Retinal pigment epithelial cell (primary cell): ENCODE measurements at regions not wholly inside any gene's neighbourhood (a gene's known extent, or its start where the extent isn't known, plus 50 kb on each side); places are given as distances from the start of the nearest gene placed in this dataset.
"Not testable (repeated sequence)": the region's sequence is repeated elsewhere in the genome, so short reads cannot be mapped to it uniquely, and the experiment has no call there.

Experiments used
- DNase-seq: peaks from one replicate; pipeline ENCODE4 v3.0.0-alpha.2; 2010; ENCODE audit warnings: low read depth
- H3K4me3 ChIP-seq: 2 replicates; pipeline ENCODE4 v1.5.1; 2011; ENCODE audit warnings: mild to moderate bottlenecking, low read length, control low read depth, moderate library complexity
- TF ChIP-seq, protein P1 (sequence below): conservative IDR thresholded peaks from 2 replicates; pipeline ENCODE4 v1.5.1; 2011; ENCODE audit warnings: low read depth, low read length, control low read depth, inconsistent platforms

DNA sequence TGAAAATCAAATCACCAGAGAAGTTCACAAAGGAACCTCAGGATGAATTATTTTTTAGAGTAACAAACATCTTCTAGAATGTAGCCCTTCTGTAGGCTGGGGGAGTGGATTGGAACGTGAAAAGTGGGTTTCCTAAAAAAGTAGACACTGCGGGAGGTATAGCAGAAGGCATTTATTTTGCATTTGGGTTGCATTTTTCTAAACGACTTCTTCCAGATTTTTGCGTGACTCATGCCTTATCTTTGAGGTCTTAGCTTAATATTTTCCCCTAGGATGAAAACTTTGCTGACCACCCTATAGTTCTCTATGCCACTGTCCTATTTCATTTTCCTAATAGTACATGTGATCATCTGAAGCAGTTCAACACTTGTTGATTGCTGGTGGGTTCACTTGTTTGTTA is 112.7 kb upstream of the JCAD start:
- TF ChIP-seq, protein P1, sequence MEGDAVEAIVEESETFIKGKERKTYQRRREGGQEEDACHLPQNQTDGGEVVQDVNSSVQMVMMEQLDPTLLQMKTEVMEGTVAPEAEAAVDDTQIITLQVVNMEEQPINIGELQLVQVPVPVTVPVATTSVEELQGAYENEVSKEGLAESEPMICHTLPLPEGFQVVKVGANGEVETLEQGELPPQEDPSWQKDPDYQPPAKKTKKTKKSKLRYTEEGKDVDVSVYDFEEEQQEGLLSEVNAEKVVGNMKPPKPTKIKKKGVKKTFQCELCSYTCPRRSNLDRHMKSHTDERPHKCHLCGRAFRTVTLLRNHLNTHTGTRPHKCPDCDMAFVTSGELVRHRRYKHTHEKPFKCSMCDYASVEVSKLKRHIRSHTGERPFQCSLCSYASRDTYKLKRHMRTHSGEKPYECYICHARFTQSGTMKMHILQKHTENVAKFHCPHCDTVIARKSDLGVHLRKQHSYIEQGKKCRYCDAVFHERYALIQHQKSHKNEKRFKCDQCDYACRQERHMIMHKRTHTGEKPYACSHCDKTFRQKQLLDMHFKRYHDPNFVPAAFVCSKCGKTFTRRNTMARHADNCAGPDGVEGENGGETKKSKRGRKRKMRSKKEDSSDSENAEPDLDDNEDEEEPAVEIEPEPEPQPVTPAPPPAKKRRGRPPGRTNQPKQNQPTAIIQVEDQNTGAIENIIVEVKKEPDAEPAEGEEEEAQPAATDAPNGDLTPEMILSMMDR = no peak
- DNase-seq = no peak
- no peak overlapping the region for H3K4me3 ChIP-seq

DNA sequence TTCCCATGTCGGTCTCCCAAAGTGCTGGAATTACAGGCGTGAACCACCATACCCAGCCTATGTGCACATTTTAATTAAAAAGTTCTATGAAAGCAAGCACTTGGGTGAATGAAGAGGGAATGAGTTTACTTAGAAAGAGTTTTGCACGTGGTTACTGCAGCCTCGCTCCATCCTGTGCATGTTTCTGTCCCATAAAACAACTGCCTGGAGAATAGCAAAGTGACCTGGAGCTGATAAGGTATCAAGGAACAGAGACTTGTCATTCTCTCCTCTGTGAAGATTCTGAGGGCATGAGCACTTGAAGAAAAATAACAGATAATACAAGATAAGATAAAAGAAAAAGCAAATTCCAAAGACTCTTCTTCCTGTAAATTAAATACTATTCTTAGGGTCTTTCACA is 112.2 kb upstream of the JCAD start:
- no peak for DNase-seq
- no peak overlapping the region for H3K4me3 ChIP-seq
- TF ChIP-seq, protein P1 = no peak

DNA sequence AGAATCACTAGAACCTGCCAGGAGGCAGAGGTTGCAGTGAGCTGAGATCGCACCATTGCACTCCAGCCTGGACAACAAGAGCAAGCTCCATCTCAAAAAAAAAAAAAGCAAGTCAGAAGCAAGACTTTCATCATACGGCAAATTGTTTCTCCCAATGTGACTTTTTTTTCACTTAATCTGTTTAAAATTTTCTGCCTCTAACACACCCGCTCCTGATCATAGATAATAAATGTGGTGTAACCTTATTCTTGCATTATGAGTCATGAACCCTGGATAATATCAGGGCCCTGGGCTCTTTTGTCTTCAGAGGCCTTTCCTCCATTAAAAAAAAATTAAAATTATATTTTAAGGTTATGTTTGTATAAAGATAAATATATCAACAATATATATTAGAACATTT is 111.4 kb upstream of the JCAD start:
- no peak overlapping the region for H3K4me3 ChIP-seq
- peak; percentile 22 for DNase-seq
- TF ChIP-seq, protein P1 = no peak

DNA sequence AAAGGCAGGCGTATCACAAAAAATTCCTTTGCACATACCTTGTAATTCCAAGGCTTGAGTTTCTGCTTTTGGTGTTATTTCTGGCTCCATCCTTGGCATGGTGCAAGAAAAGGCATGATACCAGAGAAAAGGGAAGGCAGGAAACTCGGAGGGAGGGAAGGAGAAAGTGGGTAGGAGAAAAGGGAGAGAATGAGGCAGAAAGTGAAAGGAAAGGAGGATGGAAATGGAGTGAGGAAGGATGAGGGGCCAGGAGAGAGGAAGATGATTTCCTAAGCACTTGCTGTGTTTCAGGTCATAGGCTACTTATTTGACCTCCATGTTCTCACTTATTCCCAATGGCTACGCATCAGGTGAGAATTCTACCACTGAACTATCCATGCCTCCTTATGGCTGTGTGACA is 110.8 kb upstream of the JCAD start:
- TF ChIP-seq, protein P1 = no peak
- no peak overlapping the region for H3K4me3 ChIP-seq
- DNase-seq = no peak

DNA sequence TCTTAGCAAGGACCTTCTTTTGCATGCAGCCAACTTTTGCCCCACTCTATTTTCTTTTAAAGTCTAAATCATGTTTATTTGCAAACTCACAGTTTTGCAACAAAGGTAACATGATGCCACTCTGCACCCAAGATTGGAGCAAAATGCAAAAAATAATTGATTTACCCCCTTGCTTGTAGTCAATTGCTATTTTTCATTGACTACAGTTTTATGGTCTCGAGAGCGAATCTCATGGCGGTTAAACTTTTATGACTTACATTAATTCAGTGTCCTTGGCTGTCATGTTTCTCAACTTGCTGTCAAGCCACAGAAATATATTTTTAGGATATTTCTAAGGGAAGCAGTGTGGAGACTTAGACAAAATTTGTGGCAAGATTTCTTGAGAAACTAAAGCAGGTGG is 110.0 kb upstream of the JCAD start:
- DNase-seq = no peak
- TF ChIP-seq, protein P1 = no peak
- no peak overlapping the region for H3K4me3 ChIP-seq

DNA sequence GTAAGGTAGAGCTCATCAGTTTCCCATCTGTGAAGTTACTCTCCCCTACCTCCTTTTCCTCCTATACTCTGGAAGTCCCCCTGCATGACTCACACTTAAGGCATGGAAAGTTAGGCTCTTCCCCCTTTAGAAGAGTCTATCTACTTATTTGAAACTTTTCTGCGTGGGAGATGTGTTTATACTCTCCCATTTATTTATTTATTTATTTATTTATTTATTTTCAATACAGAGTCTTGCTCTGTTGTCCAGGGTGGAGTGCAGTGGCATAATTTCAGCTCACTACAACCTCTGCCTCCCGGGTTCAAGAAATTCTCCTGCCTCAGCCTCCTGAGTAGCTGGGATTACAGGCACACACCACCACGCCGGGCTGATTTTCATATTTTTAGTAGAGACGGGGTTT is 107.5 kb upstream of the JCAD start:
- H3K4me3 ChIP-seq = no peak overlapping the region
- DNase-seq = no peak
- TF ChIP-seq, protein P1 = no peak

DNA sequence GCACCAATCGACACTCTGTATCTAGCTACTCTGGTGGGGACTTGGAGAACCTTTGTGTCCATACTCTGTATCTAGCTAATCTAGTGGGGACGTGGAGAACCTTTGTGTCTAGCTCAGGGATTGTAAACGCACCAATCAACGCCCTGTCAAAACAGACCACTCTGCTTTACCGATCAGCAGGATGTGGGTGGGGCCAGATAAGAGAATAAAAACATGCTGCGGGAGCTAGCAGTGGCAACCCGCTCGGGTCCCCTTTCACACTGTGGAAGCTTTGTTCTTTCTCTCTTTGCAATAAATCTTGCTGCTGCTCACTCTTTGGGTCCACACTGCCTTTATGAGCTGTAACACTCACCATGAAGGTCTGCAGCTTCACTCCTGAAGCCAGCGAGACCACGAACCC is 104.0 kb upstream of the JCAD start:
- H3K4me3 ChIP-seq, DNase-seq: not testable (repeated sequence)

DNA sequence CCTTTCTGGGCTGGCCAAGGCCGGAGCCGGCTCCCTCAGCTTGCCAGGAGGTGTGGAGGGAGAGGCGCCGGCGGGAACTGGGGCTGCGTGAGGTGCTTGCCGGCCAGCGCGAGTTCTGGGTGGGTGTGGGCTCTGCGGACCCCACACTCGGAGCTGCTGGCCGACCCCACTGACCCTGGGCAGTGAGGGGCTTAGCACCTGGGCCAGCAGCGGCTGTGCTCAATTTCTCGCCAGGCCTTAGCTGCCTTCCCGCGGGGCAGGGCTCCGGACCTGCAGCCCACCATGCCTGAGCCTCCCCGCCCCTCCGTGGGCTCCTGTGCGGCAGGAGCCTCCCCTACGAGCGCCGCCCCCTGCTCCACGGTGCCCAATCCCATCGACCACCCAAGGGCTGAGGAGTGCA is 103.4 kb upstream of the JCAD start:
- DNase-seq = not testable (repeated sequence)

More for the DNA sequence above, 103.4 kb upstream of the JCAD start:
- not testable (repeated sequence) for H3K4me3 ChIP-seq
